HepG2 (cell line): ENCODE measurements at regions not wholly inside any gene's neighbourhood (a gene's known extent, or its start where the extent isn't known, plus 50 kb on each side); places are given as distances from the start of the nearest gene placed in this dataset.

Experiments
- ARNT ChIP-seq: fragments of 450-650 bp; IDR thresholded peaks from 2 replicates; pipeline ENCODE4 v1.6.1; 2017
- ATF6 ChIP-seq: sonication (generic); formaldehyde crosslinking; conservative IDR thresholded peaks from 2 replicates; pipeline ENCODE4 v1.4.0; 2020; ENCODE audit warnings: missing genetic modification reagents
- DNMT3B ChIP-seq: conservative IDR thresholded peaks from 2 replicates; pipeline ENCODE4 v1.6.1; 2016; ENCODE audit warnings: missing biosample characterization, control low read depth
- E2F2 ChIP-seq: sonication (generic); formaldehyde crosslinking; IDR thresholded peaks from 2 replicates; pipeline ENCODE4 v1.4.0; 2020; ENCODE audit warnings: missing genetic modification reagents, borderline replicate concordance
- ELF1 ChIP-seq: sonication (generic); formaldehyde crosslinking; IDR thresholded peaks from 2 replicates; pipeline ENCODE4 v1.4.0; 2020; ENCODE audit warnings: missing genetic modification reagents
- ELK4 ChIP-seq: sonication (generic); formaldehyde crosslinking; IDR thresholded peaks from 2 replicates; pipeline ENCODE4 v1.9.0; 2021; ENCODE audit warnings: missing genetic modification reagents, borderline replicate concordance
- GLMP ChIP-seq: sonication (generic); formaldehyde crosslinking; IDR thresholded peaks from 2 replicates; pipeline ENCODE4 v1.9.0; 2021; ENCODE audit warnings: missing genetic modification reagents, mild to moderate bottlenecking, borderline replicate concordance
- GTF2F1 ChIP-seq: fragments of 150-350 bp; IDR thresholded peaks from 2 replicates; pipeline ENCODE4 v1.6.1; 2014; ENCODE audit warnings: low read length
- IRX3 ChIP-seq: sonication (generic); formaldehyde crosslinking; IDR thresholded peaks from 2 replicates; pipeline ENCODE4 v1.8.1; 2023; ENCODE audit warnings: mild to moderate bottlenecking, low read depth, missing genetic modification reagents, borderline replicate concordance
- KAT2B ChIP-seq: fragments of 150-350 bp; IDR thresholded peaks from 2 replicates; pipeline ENCODE4 v1.6.1; 2014; ENCODE audit warnings: low read depth, low read length, borderline replicate concordance
- MATR3 ChIP-seq: sonication (generic); formaldehyde crosslinking; IDR thresholded peaks from 2 replicates; pipeline ENCODE4 v1.4.0; 2020; ENCODE audit warnings: missing genetic modification reagents
- MED13 ChIP-seq: sonication (generic); formaldehyde crosslinking; IDR thresholded peaks from 2 replicates; pipeline ENCODE4 v1.5.0; 2020; ENCODE audit warnings: missing genetic modification reagents
- MLLT10 ChIP-seq: sonication (generic); formaldehyde crosslinking; IDR thresholded peaks from 2 replicates; pipeline ENCODE4 v1.4.0; 2020; ENCODE audit warnings: missing genetic modification reagents
- POLR2AphosphoS5 ChIP-seq: IDR thresholded peaks from 2 replicates; pipeline ENCODE4 v1.6.1; 2012; ENCODE audit warnings: low read depth, low read length
- SIX1 ChIP-seq: sonication (generic); formaldehyde crosslinking; IDR thresholded peaks from 2 replicates; pipeline ENCODE4 v1.4.0; 2020; ENCODE audit warnings: missing genetic modification reagents, borderline replicate concordance
- SMYD3 ChIP-seq: sonication (generic); formaldehyde crosslinking; IDR thresholded peaks from 2 replicates; pipeline ENCODE4 v1.8.1; 2023; ENCODE audit warnings: mild to moderate bottlenecking, missing genetic modification reagents
- TCF12 ChIP-seq, 2 experiments: fragments of 450-650 bp in 1 of 2; sonication (generic) in 1 of 2; formaldehyde crosslinking in 1 of 2; IDR thresholded peaks; 2 replicates each; pipeline versions ENCODE4 v1.6.1 to v1.8.0; 2017 to 2022; ENCODE audit warnings: antibody characterized with exemption in 1 of 2, mild to moderate bottlenecking in 1 of 2, missing genetic modification reagents in 1 of 2, moderate library complexity in 1 of 2
- ZBTB39 ChIP-seq: sonication (generic); formaldehyde crosslinking; IDR thresholded peaks from 2 replicates; pipeline ENCODE4 v1.5.0; 2020; ENCODE audit warnings: missing genetic modification reagents
- ZNF256 ChIP-seq: sonication (generic); formaldehyde crosslinking; conservative IDR thresholded peaks from 2 replicates; pipeline ENCODE4 v1.4.0; 2020; ENCODE audit warnings: missing genetic modification reagents
- ZNF484 ChIP-seq: sonication (generic); formaldehyde crosslinking; IDR thresholded peaks from 2 replicates; pipeline ENCODE4 v1.5.1; 2020; ENCODE audit warnings: mild to moderate bottlenecking, low read depth, missing genetic modification reagents, borderline replicate concordance
- ZNF7 ChIP-seq: IDR thresholded peaks from 2 replicates; pipeline ENCODE4 v1.6.1; 2016; ENCODE audit warnings: missing biosample characterization, missing genetic modification reagents
- ZNF720 ChIP-seq: sonication (generic); formaldehyde crosslinking; IDR thresholded peaks from 2 replicates; pipeline ENCODE4 v1.4.0; 2020; ENCODE audit warnings: missing genetic modification reagents

GRCh38 chr17:72580321-72581127, 459.7 kb downstream of the SOX9 start (continued):
- TF ChIP-seq ELF1 (CRISPR knock-in tag) = peak; percentile 55; the same call in 1 of the 2 replicates
- no peak for TF ChIP-seq ZNF256 (CRISPR knock-in tag)
- no peak for TF ChIP-seq TCF12 (IDR thresholded peaks at IDR 0.05)
- TF ChIP-seq TCF12 (CRISPR knock-in tag; IDR thresholded peaks at IDR 0.05) = peak; percentile 57; the same call in 1 of the 2 replicates
- TF ChIP-seq ELK4 = no peak
- TF ChIP-seq POLR2AphosphoS5 = no peak
- no peak for TF ChIP-seq IRX3 (CRISPR knock-in tag)
- TF ChIP-seq MED13 (CRISPR knock-in tag) = no peak
- no peak for TF ChIP-seq GLMP (CRISPR knock-in tag)
- no peak for TF ChIP-seq KAT2B
- TF ChIP-seq ZNF720 = 0 out of 2 replicates have a peak, but pooled peaks have one; percentile 59
- no peak for TF ChIP-seq E2F2 (CRISPR knock-in tag)
- no peak for TF ChIP-seq ARNT
- no peak for TF ChIP-seq MATR3 (CRISPR knock-in tag)
- TF ChIP-seq SIX1 (CRISPR knock-in tag) = peak; percentile 36; the same call in 1 of the 2 replicates
- no peak for TF ChIP-seq ZNF484
- no peak for TF ChIP-seq MLLT10 (CRISPR knock-in tag)
- peak; percentile 92; the same call in 1 of the 2 replicates for TF ChIP-seq DNMT3B (CRISPR knock-in tag)
- no peak for TF ChIP-seq SMYD3 (CRISPR knock-in tag)
- TF ChIP-seq GTF2F1 = no peak
- no peak for TF ChIP-seq ATF6 (CRISPR knock-in tag)
- TF ChIP-seq ZBTB39 (CRISPR knock-in tag) = no peak
- no peak for TF ChIP-seq ZNF7 (CRISPR knock-in tag)
